ENCODE measurements at regions not wholly inside any gene's neighbourhood (a gene's known extent, or its start where the extent isn't known, plus 50 kb on each side); places are given as distances from the start of the nearest gene placed in this dataset.

DNA sequence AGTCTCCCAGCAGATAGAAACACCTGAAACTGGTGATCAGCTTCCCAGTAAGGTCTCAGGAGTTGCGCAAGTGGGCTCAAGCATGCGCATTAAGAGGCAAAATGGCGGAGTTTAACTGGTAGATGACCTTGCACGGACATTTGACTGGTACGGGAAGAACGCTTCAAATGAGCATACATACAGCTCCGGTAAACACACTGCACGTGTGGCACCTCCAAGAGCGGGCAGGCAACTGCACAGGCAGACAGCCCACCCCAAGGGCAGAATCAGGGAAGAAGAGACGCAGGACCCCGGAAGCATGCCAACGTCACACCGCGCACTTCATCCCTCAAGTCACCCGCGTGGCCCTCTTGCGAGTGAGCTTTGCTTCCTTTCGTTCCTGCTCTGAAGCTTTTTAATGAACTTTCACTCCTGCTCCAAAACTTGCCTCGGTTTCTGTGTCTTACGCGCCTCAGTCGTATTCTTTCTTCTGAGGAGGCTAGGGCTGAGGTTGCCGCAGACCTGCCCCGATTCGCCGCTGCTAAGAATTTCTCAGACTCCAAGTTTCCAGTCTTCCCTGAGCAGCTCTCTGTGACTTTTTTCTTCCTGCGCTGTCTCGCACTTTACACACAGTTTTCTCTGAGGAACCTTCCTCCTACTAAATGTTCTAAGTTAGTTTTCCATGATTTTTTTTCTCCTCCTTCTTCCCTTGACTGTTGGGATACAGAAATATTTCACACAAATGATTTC, 180.7 kb upstream of the ZFP42 start:
- Histone ChIP-seq H3K4me1 (ENCODE audit: insufficient read depth, low read length) (no peaks in the 10 kb centered on the region), H3K36me3 (ENCODE audit: insufficient read depth, low read length) (no peaks in the 10 kb centered on the region), H4K20me1 (ENCODE audit: insufficient read depth, low read length) (no peaks in the 10 kb centered on the region), H3K27me3 (ENCODE audit: insufficient read depth, low read length) (no peaks in the 10 kb centered on the region), H2AFZ (ENCODE audit: low read length) (peak overlapping the region; percentile 77), H3K9me3 (ENCODE audit: low read depth, low read length) (no peaks in the 10 kb centered on the region), H3K4me3 (ENCODE audit: insufficient read depth, low read length) (peak overlapping the region; percentile 68), H3K27ac (ENCODE audit: low read depth, low read length) (peak overlapping the region; percentile 60), H3K79me2 (ENCODE audit: insufficient read depth, low read length) (no peaks in the 10 kb centered on the region), H3K4me2 (ENCODE audit: insufficient read depth, low read length) (peak overlapping the region; percentile 25)
- TF ChIP-seq, protein P1, sequence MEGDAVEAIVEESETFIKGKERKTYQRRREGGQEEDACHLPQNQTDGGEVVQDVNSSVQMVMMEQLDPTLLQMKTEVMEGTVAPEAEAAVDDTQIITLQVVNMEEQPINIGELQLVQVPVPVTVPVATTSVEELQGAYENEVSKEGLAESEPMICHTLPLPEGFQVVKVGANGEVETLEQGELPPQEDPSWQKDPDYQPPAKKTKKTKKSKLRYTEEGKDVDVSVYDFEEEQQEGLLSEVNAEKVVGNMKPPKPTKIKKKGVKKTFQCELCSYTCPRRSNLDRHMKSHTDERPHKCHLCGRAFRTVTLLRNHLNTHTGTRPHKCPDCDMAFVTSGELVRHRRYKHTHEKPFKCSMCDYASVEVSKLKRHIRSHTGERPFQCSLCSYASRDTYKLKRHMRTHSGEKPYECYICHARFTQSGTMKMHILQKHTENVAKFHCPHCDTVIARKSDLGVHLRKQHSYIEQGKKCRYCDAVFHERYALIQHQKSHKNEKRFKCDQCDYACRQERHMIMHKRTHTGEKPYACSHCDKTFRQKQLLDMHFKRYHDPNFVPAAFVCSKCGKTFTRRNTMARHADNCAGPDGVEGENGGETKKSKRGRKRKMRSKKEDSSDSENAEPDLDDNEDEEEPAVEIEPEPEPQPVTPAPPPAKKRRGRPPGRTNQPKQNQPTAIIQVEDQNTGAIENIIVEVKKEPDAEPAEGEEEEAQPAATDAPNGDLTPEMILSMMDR (IDR thresholded peaks at IDR 0.05; ENCODE audit: extremely low read depth, low read depth, low read length) = no peak
- no peak for DNase-seq (ENCODE audit: insufficient read length, low spot score, missing footprints)

GRCh38 chr4:187826725-187827124, 168.8 kb upstream of the ZFP42 start:
- Histone ChIP-seq H3K36me3 (ENCODE audit: insufficient read depth, low read length) (no peaks in the 10 kb centered on the region), H4K20me1 (ENCODE audit: insufficient read depth, low read length) (no peaks in the 10 kb centered on the region), H3K27me3 (ENCODE audit: insufficient read depth, low read length) (no peaks in the 10 kb centered on the region), H3K79me2 (ENCODE audit: insufficient read depth, low read length) (no peaks in the 10 kb centered on the region), H3K4me2 (ENCODE audit: insufficient read depth, low read length) (no peak overlapping the region), H2AFZ (ENCODE audit: low read length) (no peak overlapping the region), H3K27ac (ENCODE audit: low read depth, low read length) (no peak overlapping the region), H3K9me3 (ENCODE audit: low read depth, low read length) (no peaks in the 10 kb centered on the region), H3K4me3 (ENCODE audit: insufficient read depth, low read length) (no peak overlapping the region), H3K4me1 (ENCODE audit: insufficient read depth, low read length) (no peaks in the 10 kb centered on the region)
- DNase-seq (ENCODE audit: insufficient read length, low spot score, missing footprints) = no peak
- TF ChIP-seq, protein P1 (IDR thresholded peaks at IDR 0.05; ENCODE audit: extremely low read depth, low read depth, low read length) = no peak

DNA sequence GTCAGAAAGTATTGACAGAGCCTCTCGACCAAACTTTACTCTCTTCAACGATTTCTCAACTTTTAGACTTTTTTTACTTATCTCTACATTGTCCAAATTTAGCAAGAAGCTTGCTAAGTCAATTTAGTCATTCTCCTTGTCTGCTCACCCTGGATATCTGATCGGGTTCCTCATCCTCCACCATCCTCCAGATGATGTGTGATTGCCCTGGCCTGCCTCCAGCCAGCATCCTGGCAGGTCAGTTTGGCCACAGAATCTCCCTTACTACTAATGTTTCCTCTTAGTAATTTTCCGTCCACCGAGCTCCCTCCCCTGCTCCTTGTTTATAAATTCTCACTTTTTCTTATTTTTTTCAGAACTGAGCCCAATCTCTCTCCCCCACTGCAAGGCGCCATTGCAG, 167.9 kb upstream of the ZFP42 start:
- H3K27ac ChIP-seq (ENCODE audit: low read depth, low read length) = no peak overlapping the region
- H3K4me1 ChIP-seq (ENCODE audit: insufficient read depth, low read length) = no peaks in the 10 kb centered on the region
- no peaks in the 10 kb centered on the region for H4K20me1 ChIP-seq (ENCODE audit: insufficient read depth, low read length)
- H3K79me2 ChIP-seq (ENCODE audit: insufficient read depth, low read length) = no peaks in the 10 kb centered on the region
- no peak for DNase-seq (ENCODE audit: insufficient read length, low spot score, missing footprints)
- H3K9me3 ChIP-seq (ENCODE audit: low read depth, low read length) = no peaks in the 10 kb centered on the region
- H3K4me3 ChIP-seq (ENCODE audit: insufficient read depth, low read length) = no peak overlapping the region
- H3K27me3 ChIP-seq (ENCODE audit: insufficient read depth, low read length) = no peaks in the 10 kb centered on the region
- no peak overlapping the region for H3K4me2 ChIP-seq (ENCODE audit: insufficient read depth, low read length)
- H3K36me3 ChIP-seq (ENCODE audit: insufficient read depth, low read length) = no peaks in the 10 kb centered on the region
- H2AFZ ChIP-seq (ENCODE audit: low read length) = no peak overlapping the region
- TF ChIP-seq, protein P1 (IDR thresholded peaks at IDR 0.05; ENCODE audit: extremely low read depth, low read depth, low read length) = no peak

DNA sequence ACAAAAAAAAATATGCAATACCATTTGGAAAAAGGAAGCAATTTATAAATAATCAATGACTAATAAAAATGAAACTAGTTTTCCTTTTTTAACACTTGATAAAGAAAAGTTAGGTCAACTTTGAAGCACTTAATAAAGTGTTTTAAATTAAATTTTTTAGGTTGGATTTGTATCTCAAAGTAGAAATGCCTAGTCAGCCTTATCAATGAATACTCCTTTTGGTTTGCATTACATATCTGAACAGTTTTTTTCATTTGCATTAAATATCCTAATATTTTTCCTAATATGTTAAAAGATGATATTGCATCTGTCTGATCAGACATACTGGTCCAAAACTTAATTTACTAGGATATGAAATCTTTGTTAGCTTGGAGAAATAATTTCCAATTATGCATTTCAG, 155.8 kb upstream of the ZFP42 start:
- DNase-seq (ENCODE audit: insufficient read length, low spot score, missing footprints) = no peak
- no peaks in the 10 kb centered on the region for H3K36me3 ChIP-seq (ENCODE audit: insufficient read depth, low read length)
- no peaks in the 10 kb centered on the region for H4K20me1 ChIP-seq (ENCODE audit: insufficient read depth, low read length)
- no peak overlapping the region for H3K4me3 ChIP-seq (ENCODE audit: insufficient read depth, low read length)
- TF ChIP-seq, protein P1 (IDR thresholded peaks at IDR 0.05; ENCODE audit: extremely low read depth, low read depth, low read length) = no peak
- H3K27ac ChIP-seq (ENCODE audit: low read depth, low read length) = no peak overlapping the region
- H3K27me3 ChIP-seq (ENCODE audit: insufficient read depth, low read length) = no peaks in the 10 kb centered on the region
- no peaks in the 10 kb centered on the region for H3K79me2 ChIP-seq (ENCODE audit: insufficient read depth, low read length)
- no peak overlapping the region for H2AFZ ChIP-seq (ENCODE audit: low read length)
- H3K4me2 ChIP-seq (ENCODE audit: insufficient read depth, low read length) = no peak overlapping the region
- H3K4me1 ChIP-seq (ENCODE audit: insufficient read depth, low read length) = no peaks in the 10 kb centered on the region
- H3K9me3 ChIP-seq (ENCODE audit: low read depth, low read length) = no peaks in the 10 kb centered on the region
